ENCODE measurements at regions not wholly inside any gene's neighbourhood (a gene's known extent, or its start where the extent isn't known, plus 50 kb on each side); places are given as distances from the start of the nearest gene placed in this dataset.

DNA sequence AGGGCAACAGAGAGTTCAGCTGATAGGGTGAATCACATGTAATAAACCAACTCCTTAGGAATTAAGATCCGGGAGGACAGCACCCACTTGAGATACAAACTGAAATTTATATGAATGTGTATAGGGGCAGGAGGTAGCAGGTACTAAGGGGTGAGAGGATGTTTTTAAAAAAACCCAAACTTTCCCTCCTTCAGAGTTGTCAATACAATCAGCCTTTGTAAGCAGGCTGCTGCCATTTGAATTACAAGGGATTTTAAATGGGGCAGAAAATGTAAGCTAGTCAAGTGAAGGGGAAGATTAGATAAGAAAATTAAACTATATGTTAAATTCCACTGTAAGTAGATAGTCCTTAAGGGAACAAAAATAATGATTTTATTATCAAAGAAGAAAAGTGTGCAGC, 1239.7 kb upstream of the CELF4 start:
- Histone ChIP-seq H3K4me3 (no peak overlapping the region), H3K36me3 (ENCODE audit: insufficient read depth) (no peaks in the 10 kb centered on the region), H3K27ac (ENCODE audit: low read depth) (no peak overlapping the region), H3K9me2 (ENCODE audit: insufficient read depth) (no peaks in the 10 kb centered on the region), H3F3A (replicated peaks; ENCODE audit: low read depth) (no peaks in the 10 kb centered on the region), H3K27me3 (ENCODE audit: insufficient read depth) (no peaks in the 10 kb centered on the region), H4K20me1 (replicated peaks; ENCODE audit: insufficient read depth) (no peaks in the 10 kb centered on the region), H3K4me1 (ENCODE audit: insufficient read depth) (peaks cover 10% of the 10 kb centered on the region), H3K79me2 (replicated peaks; ENCODE audit: insufficient read depth) (no peaks in the 10 kb centered on the region), H3K4me2 (no peak overlapping the region), H2AFZ (no peak overlapping the region)
- ATAC-seq = peak; percentile 62
- peaks cover 6% of the 10 kb centered on the region; the same call in 2 of the 3 replicates for H3K9me3 Mint-ChIP-seq
- no peak overlapping the region for H3K4me3 Mint-ChIP-seq
- peaks cover 15% of the 10 kb centered on the region for H3K4me1 Mint-ChIP-seq
- H3K27me3 Mint-ChIP-seq (ENCODE audit: insufficient read depth, low read depth, poor library complexity) = peaks cover 3% of the 10 kb centered on the region
- no peaks in the 10 kb centered on the region; the same call in 2 of the 3 replicates for H3K36me3 Mint-ChIP-seq (ENCODE audit: low read depth)
- H3K27ac Mint-ChIP-seq = no peak overlapping the region
- TF ChIP-seq POLR2AphosphoS5 (IDR thresholded peaks at IDR 0.05; ENCODE audit: low read depth) = no peak
- TF ChIP-seq, protein P1, sequence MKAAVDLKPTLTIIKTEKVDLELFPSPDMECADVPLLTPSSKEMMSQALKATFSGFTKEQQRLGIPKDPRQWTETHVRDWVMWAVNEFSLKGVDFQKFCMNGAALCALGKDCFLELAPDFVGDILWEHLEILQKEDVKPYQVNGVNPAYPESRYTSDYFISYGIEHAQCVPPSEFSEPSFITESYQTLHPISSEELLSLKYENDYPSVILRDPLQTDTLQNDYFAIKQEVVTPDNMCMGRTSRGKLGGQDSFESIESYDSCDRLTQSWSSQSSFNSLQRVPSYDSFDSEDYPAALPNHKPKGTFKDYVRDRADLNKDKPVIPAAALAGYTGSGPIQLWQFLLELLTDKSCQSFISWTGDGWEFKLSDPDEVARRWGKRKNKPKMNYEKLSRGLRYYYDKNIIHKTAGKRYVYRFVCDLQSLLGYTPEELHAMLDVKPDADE (IDR thresholded peaks at IDR 0.05) = no peak
- TF ChIP-seq, protein P2, sequence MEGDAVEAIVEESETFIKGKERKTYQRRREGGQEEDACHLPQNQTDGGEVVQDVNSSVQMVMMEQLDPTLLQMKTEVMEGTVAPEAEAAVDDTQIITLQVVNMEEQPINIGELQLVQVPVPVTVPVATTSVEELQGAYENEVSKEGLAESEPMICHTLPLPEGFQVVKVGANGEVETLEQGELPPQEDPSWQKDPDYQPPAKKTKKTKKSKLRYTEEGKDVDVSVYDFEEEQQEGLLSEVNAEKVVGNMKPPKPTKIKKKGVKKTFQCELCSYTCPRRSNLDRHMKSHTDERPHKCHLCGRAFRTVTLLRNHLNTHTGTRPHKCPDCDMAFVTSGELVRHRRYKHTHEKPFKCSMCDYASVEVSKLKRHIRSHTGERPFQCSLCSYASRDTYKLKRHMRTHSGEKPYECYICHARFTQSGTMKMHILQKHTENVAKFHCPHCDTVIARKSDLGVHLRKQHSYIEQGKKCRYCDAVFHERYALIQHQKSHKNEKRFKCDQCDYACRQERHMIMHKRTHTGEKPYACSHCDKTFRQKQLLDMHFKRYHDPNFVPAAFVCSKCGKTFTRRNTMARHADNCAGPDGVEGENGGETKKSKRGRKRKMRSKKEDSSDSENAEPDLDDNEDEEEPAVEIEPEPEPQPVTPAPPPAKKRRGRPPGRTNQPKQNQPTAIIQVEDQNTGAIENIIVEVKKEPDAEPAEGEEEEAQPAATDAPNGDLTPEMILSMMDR (conservative IDR thresholded peaks at IDR 0.05; ENCODE audit: low read depth in 2 of 2) = no peak
- TF ChIP-seq JUNB (IDR thresholded peaks at IDR 0.05; ENCODE audit: unreplicated experiment) = no peak
- no peak for TF ChIP-seq CREB1 (CRISPR knock-in tag; IDR thresholded peaks at IDR 0.05; ENCODE audit: low read depth)
- TF ChIP-seq, protein P3, sequence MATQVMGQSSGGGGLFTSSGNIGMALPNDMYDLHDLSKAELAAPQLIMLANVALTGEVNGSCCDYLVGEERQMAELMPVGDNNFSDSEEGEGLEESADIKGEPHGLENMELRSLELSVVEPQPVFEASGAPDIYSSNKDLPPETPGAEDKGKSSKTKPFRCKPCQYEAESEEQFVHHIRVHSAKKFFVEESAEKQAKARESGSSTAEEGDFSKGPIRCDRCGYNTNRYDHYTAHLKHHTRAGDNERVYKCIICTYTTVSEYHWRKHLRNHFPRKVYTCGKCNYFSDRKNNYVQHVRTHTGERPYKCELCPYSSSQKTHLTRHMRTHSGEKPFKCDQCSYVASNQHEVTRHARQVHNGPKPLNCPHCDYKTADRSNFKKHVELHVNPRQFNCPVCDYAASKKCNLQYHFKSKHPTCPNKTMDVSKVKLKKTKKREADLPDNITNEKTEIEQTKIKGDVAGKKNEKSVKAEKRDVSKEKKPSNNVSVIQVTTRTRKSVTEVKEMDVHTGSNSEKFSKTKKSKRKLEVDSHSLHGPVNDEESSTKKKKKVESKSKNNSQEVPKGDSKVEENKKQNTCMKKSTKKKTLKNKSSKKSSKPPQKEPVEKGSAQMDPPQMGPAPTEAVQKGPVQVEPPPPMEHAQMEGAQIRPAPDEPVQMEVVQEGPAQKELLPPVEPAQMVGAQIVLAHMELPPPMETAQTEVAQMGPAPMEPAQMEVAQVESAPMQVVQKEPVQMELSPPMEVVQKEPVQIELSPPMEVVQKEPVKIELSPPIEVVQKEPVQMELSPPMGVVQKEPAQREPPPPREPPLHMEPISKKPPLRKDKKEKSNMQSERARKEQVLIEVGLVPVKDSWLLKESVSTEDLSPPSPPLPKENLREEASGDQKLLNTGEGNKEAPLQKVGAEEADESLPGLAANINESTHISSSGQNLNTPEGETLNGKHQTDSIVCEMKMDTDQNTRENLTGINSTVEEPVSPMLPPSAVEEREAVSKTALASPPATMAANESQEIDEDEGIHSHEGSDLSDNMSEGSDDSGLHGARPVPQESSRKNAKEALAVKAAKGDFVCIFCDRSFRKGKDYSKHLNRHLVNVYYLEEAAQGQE (IDR thresholded peaks at IDR 0.05; ENCODE audit: unreplicated experiment) = no peak
- no peak for TF ChIP-seq ZNF114 (CRISPR knock-in tag; IDR thresholded peaks at IDR 0.05)
- TF ChIP-seq, protein P4, sequence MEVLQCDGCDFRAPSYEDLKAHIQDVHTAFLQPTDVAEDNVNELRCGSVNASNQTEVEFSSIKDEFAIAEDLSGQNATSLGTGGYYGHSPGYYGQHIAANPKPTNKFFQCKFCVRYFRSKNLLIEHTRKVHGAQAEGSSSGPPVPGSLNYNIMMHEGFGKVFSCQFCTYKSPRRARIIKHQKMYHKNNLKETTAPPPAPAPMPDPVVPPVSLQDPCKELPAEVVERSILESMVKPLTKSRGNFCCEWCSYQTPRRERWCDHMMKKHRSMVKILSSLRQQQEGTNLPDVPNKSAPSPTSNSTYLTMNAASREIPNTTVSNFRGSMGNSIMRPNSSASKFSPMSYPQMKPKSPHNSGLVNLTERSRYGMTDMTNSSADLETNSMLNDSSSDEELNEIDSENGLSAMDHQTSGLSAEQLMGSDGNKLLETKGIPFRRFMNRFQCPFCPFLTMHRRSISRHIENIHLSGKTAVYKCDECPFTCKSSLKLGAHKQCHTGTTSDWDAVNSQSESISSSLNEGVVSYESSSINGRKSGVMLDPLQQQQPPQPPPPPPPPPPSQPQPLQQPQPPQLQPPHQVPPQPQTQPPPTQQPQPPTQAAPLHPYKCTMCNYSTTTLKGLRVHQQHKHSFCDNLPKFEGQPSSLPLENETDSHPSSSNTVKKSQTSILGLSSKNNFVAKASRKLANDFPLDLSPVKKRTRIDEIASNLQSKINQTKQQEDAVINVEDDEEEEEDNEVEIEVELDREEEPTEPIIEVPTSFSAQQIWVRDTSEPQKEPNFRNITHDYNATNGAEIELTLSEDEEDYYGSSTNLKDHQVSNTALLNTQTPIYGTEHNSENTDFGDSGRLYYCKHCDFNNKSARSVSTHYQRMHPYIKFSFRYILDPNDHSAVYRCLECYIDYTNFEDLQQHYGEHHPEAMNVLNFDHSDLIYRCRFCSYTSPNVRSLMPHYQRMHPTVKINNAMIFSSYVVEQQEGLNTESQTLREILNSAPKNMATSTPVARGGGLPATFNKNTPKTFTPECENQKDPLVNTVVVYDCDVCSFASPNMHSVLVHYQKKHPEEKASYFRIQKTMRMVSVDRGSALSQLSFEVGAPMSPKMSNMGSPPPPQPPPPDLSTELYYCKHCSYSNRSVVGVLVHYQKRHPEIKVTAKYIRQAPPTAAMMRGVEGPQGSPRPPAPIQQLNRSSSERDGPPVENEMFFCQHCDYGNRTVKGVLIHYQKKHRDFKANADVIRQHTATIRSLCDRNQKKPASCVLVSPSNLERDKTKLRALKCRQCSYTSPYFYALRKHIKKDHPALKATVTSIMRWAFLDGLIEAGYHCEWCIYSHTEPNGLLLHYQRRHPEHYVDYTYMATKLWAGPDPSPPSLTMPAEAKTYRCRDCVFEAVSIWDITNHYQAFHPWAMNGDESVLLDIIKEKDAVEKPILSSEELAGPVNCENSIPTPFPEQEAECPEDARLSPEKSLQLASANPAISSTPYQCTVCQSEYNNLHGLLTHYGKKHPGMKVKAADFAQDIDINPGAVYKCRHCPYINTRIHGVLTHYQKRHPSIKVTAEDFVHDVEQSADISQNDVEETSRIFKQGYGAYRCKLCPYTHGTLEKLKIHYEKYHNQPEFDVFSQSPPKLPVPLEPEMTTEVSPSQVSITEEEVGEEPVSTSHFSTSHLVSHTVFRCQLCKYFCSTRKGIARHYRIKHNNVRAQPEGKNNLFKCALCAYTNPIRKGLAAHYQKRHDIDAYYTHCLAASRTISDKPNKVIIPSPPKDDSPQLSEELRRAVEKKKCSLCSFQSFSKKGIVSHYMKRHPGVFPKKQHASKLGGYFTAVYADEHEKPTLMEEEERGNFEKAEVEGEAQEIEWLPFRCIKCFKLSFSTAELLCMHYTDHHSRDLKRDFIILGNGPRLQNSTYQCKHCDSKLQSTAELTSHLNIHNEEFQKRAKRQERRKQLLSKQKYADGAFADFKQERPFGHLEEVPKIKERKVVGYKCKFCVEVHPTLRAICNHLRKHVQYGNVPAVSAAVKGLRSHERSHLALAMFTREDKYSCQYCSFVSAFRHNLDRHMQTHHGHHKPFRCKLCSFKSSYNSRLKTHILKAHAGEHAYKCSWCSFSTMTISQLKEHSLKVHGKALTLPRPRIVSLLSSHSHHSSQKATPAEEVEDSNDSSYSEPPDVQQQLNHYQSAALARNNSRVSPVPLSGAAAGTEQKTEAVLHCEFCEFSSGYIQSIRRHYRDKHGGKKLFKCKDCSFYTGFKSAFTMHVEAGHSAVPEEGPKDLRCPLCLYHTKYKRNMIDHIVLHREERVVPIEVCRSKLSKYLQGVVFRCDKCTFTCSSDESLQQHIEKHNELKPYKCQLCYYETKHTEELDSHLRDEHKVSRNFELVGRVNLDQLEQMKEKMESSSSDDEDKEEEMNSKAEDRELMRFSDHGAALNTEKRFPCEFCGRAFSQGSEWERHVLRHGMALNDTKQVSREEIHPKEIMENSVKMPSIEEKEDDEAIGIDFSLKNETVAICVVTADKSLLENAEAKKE (CRISPR knock-in tag; IDR thresholded peaks at IDR 0.05) = no peak
- TF ChIP-seq EZH2phosphoT487 (IDR thresholded peaks at IDR 0.05; ENCODE audit: unreplicated experiment) = no peak
- TF ChIP-seq STAT1 (IDR thresholded peaks at IDR 0.05; ENCODE audit: unreplicated experiment) = no peak
- TF ChIP-seq NANOG (IDR thresholded peaks at IDR 0.05; ENCODE audit: borderline replicate concordance) = no peak
- no peak for TF ChIP-seq EZH2 (IDR thresholded peaks at IDR 0.05; ENCODE audit: low read depth, unreplicated experiment)
- no peak for TF ChIP-seq ZNF331 (CRISPR knock-in tag; IDR thresholded peaks at IDR 0.05; ENCODE audit: low read depth)
- DNase-seq (ENCODE audit: low spot score) = peak; percentile 30

All from GM23338 (cell line).